Uterus (tissue), 2 donors: ENCODE measurements at regions not wholly inside any gene's neighbourhood (a gene's known extent, or its start where the extent isn't known, plus 50 kb on each side); places are given as distances from the start of the nearest gene placed in this dataset.

Experiments used
- POLR2A ChIP-seq, 2 donors: fragments of 450-650 bp; IDR thresholded peaks; one replicate each; pipeline ENCODE4 v1.6.1; 2016; ENCODE audit warnings: antibody characterized with exemption in 2 of 2, mild to moderate bottlenecking in 1 of 2, moderate library complexity in 1 of 2
- TF ChIP-seq, protein P1 (sequence below), 4 experiments: fragments of 200-600 bp in 2 of 4; fragments of 450-650 bp in 2 of 4; sonication (generic) in 2 of 4; IDR thresholded peaks; one replicate each; pipeline ENCODE4 v1.5.1; 2016 to 2019; ENCODE audit warnings: antibody characterized with exemption in 4 of 4, mild to moderate bottlenecking in 2 of 4, moderate library complexity in 1 of 4

DNA sequence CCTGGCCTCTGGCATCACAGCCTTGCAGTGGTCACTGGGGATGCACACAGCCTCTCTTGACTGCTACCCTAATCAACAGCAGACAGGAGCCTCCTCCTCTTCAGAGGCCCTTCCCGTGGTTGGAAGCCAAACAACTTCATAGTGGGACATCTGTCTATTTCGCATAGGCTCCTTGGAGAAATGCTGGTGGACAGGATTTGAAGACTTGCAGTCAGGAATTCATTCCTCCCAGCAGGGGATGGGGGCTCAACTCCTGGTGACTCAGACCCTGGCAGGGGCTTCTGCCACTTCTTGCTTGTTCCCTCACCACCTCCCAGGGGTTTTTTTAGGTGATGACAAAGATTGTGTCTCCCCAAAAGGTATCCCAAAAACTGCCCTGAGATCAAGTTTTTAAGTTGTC lies 191.7 kb upstream of the CAMK1G start:
- TF ChIP-seq, protein P1, sequence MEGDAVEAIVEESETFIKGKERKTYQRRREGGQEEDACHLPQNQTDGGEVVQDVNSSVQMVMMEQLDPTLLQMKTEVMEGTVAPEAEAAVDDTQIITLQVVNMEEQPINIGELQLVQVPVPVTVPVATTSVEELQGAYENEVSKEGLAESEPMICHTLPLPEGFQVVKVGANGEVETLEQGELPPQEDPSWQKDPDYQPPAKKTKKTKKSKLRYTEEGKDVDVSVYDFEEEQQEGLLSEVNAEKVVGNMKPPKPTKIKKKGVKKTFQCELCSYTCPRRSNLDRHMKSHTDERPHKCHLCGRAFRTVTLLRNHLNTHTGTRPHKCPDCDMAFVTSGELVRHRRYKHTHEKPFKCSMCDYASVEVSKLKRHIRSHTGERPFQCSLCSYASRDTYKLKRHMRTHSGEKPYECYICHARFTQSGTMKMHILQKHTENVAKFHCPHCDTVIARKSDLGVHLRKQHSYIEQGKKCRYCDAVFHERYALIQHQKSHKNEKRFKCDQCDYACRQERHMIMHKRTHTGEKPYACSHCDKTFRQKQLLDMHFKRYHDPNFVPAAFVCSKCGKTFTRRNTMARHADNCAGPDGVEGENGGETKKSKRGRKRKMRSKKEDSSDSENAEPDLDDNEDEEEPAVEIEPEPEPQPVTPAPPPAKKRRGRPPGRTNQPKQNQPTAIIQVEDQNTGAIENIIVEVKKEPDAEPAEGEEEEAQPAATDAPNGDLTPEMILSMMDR (IDR thresholded peaks at IDR 0.05), result no peak
- no peak for TF ChIP-seq POLR2A (IDR thresholded peaks at IDR 0.05)
